Stomach (tissue), 8 donors: ENCODE measurements at regions not wholly inside any gene's neighbourhood (a gene's known extent, or its start where the extent isn't known, plus 50 kb on each side); places are given as distances from the start of the nearest gene placed in this dataset.

Source experiments
- DNase-seq, 2 donors: peaks; one replicate each; pipeline versions ENCODE4 v3.0.0 to v3.0.0-alpha.2; 2013 to 2019
- H3K27ac ChIP-seq, 5 donors: fragments of 200-600 bp in 4 of 5; sonication (generic) in 4 of 5; one replicate each; pipeline ENCODE4 v1.5.1; 2013 to 2019; ENCODE audit warnings: mild to moderate bottlenecking in 1 of 5, moderate library complexity in 1 of 5
- H3K27me3 ChIP-seq, 3 donors: fragments of 200-600 bp; sonication (generic); one replicate each; pipeline ENCODE4 v1.5.1; 2017 to 2019; ENCODE audit warnings: mixed run types in 1 of 3
- H3K36me3 ChIP-seq, 4 donors: fragments of 200-600 bp; sonication (generic); 1 replicate in 3 of 4; 2 replicates in 1 of 4; pipeline ENCODE4 v1.5.1; 2016 to 2019
- H3K4me1 ChIP-seq, 4 donors: fragments of 200-600 bp; sonication (generic); one replicate each; pipeline ENCODE4 v1.5.1; 2016 to 2019
- H3K4me3 ChIP-seq, 4 donors: fragments of 200-600 bp; sonication (generic) in 3 of 4; one replicate each; pipeline ENCODE4 v1.5.1; 2016 to 2019; ENCODE audit warnings: mild to moderate bottlenecking in 1 of 4
- H3K9me3 ChIP-seq, 4 donors: fragments of 200-600 bp; sonication (generic); one replicate each; pipeline ENCODE4 v1.5.1; 2016 to 2019
- EP300 ChIP-seq: sonication (generic); formaldehyde crosslinking; IDR thresholded peaks from one replicate; pipeline ENCODE4 v1.6.1; 2017; ENCODE audit warnings: antibody characterized with exemption
- POLR2A ChIP-seq, 4 donors: fragments of 450-650 bp; IDR thresholded peaks; one replicate each; pipeline ENCODE4 v1.6.1; 2016; ENCODE audit warnings: antibody characterized with exemption in 4 of 4, control low read depth in 2 of 4, mild to moderate bottlenecking in 1 of 4, moderate library complexity in 1 of 4
- POLR2AphosphoS5 ChIP-seq, 3 donors: sonication (generic); formaldehyde crosslinking; IDR thresholded peaks; one replicate each; pipeline ENCODE4 v1.6.1; 2016; ENCODE audit warnings: antibody characterized with exemption in 3 of 3
- WGBS, 5 donors: extraction: QIAGEN DNeasy Blood & Tissue Kit in 3 of 5; methylation state at CpG; one replicate each; pipeline versions ENCODE4 v1.1.5 to v1.1.7; 2013 to 2018; 5-methylcytosine and 5-hydroxymethylcytosine counted together
- intact Hi-C: fragments of 100-400 bp; cut with DNase I; formaldehyde crosslinking; loops from one replicate; pipeline ENCODE4 v1.15.1; 2023; ENCODE audit warnings: low total_unique reads
- TF ChIP-seq, protein P1 (sequence below), 7 experiments: fragments of 450-650 bp in 4 of 7; fragments of 200-600 bp in 3 of 7; sonication (generic) in 3 of 7; IDR thresholded peaks; one replicate each; pipeline ENCODE4 v1.5.1; 2016 to 2019; ENCODE audit warnings: antibody characterized with exemption in 7 of 7, control low read depth in 2 of 7, mild to moderate bottlenecking in 1 of 7
- donor health status: healthy with polysubstance abuse.
- donor health status: Bipolar disorder and iron deficiency.
- donor health status: healthy.

DNA sequence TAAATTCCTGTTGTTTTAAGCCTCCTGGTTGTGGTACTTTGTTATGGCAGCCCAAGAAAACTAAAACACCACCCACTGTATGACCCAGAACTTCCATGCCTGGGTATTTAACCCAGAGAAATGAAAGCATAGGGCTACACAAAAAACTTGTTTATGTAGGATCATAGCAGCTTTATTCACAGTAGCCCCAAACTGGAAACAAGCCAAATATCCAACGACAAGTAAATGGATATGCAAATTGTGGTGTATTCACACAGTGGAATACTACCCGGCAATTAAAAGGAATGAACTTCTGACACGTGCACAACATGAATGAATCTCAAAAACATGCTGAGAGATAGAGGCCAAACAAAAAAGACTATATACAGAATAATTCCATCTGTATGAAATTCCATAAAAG is 62.2 kb upstream of the NAV2 start:
- intact Hi-C loops, result no loop called here
- no peaks in the 10 kb centered on the region for H3K27me3 ChIP-seq
- TF ChIP-seq POLR2AphosphoS5 (IDR thresholded peaks at IDR 0.05) (no peak), EP300 (no peak), POLR2A (IDR thresholded peaks at IDR 0.05) (no peak)
- TF ChIP-seq, protein P1, sequence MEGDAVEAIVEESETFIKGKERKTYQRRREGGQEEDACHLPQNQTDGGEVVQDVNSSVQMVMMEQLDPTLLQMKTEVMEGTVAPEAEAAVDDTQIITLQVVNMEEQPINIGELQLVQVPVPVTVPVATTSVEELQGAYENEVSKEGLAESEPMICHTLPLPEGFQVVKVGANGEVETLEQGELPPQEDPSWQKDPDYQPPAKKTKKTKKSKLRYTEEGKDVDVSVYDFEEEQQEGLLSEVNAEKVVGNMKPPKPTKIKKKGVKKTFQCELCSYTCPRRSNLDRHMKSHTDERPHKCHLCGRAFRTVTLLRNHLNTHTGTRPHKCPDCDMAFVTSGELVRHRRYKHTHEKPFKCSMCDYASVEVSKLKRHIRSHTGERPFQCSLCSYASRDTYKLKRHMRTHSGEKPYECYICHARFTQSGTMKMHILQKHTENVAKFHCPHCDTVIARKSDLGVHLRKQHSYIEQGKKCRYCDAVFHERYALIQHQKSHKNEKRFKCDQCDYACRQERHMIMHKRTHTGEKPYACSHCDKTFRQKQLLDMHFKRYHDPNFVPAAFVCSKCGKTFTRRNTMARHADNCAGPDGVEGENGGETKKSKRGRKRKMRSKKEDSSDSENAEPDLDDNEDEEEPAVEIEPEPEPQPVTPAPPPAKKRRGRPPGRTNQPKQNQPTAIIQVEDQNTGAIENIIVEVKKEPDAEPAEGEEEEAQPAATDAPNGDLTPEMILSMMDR (IDR thresholded peaks at IDR 0.05), result no peak
- DNase-seq, result no peak
- 74 to 79% (median 75%) methylated on average over 3 of the region's 3 CpGs for WGBS, 5 donors
- H3K4me3 ChIP-seq, result no peak overlapping the region
- H3K4me1 ChIP-seq, result peaks cover 0 to 3% (median 2%) of the 10 kb centered on the region in 4 donors
- H3K9me3 ChIP-seq, result no peaks in the 10 kb centered on the region
- no peaks in the 10 kb centered on the region for H3K36me3 ChIP-seq
- no peak overlapping the region for H3K27ac ChIP-seq

DNA sequence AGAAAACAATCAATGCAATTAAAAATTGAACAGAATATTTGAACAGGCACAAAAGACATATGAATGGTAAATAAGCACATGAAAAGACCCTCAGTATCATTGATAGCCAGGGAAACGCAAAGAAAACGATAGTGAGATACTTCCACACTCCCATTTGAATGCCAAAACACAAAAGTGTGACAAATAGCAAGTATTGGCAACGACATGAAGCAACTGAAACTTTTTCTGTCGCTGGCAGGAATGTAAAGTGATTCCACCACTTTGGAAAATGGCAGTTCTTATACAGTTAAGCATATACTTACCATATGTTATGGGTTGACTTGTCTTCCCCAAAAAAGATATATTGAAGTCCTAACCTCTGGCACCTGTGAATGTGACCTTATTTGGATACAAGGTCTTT is 62.9 kb upstream of the NAV2 start:
- Histone ChIP-seq H3K27me3 (no peaks in the 10 kb centered on the region), H3K4me3 (no peak overlapping the region), H3K36me3 (no peaks in the 10 kb centered on the region), H3K9me3 (no peaks in the 10 kb centered on the region), H3K4me1 (peaks cover 0 to 3% (median 2%) of the 10 kb centered on the region in 4 donors), H3K27ac (no peak overlapping the region)
- intact Hi-C loops, result no loop called here
- TF ChIP-seq POLR2A (IDR thresholded peaks at IDR 0.05) (no peak), EP300 (no peak), POLR2AphosphoS5 (IDR thresholded peaks at IDR 0.05) (no peak)
- TF ChIP-seq, protein P1 (IDR thresholded peaks at IDR 0.05), result no peak
- WGBS, 5 donors, result 65 to 80% (median 76%) methylated on average over 4 of the region's 4 CpGs
- no peak for DNase-seq

DNA sequence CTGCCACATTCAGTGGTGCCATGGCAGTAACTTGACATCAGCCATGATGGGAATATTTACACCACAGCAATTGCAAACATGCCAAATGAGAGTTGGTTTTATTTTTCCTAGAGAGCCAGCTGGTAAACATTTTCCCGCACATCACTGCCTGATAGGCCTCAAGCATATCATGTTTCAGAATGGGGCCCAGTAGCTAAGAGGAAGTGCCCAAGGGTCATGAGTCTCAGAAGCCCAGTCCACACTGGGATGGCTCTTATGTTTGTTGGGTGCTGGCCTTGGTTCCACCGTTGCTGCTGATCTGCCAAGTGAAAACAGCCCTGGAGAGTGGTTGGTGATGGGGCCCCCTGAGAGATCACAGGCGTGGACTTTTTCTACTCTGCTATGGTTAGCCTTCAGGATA is 64.3 kb upstream of the NAV2 start:
- intact Hi-C loops, result no loop called here
- TF ChIP-seq, protein P1 (IDR thresholded peaks at IDR 0.05), result no peak
- TF ChIP-seq EP300 (no peak), POLR2A (IDR thresholded peaks at IDR 0.05) (no peak), POLR2AphosphoS5 (IDR thresholded peaks at IDR 0.05) (no peak)
- WGBS, 5 donors, result 62 to 83% (median 73%) methylated on average over 2 to 3 of the region's 3 CpGs
- H3K4me1 ChIP-seq, result peaks cover 0 to 3% (median 2%) of the 10 kb centered on the region in 4 donors
- H3K27ac ChIP-seq, result no peak overlapping the region
- no peaks in the 10 kb centered on the region for H3K36me3 ChIP-seq
- no peaks in the 10 kb centered on the region for H3K9me3 ChIP-seq
- no peak overlapping the region for H3K4me3 ChIP-seq
- no peak for DNase-seq
- no peaks in the 10 kb centered on the region for H3K27me3 ChIP-seq

DNA sequence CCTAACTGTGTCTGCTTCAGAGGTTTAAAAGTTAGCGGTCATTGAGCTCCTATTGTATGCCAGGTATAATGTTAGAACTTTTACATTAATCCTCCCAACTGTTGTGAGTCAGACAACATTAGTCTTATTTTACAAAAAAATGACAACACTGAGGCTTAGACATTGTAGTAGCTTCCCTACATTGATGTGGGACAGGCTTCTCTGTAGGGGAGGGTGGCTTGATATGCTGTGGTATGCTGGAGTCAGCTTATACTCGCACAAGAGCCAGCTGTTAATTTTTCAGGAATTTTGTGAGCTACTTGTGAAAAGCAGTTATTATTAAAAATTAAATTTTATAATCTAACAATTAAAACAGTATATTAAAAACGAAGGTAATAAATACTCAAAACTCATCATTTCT is 64.8 kb upstream of the NAV2 start:
- TF ChIP-seq POLR2A (IDR thresholded peaks at IDR 0.05), result no peak
- TF ChIP-seq POLR2AphosphoS5 (IDR thresholded peaks at IDR 0.05), result no peak
- TF ChIP-seq, protein P1 (IDR thresholded peaks at IDR 0.05), result no peak
- no peak for TF ChIP-seq EP300
- no peak for DNase-seq
- H3K9me3 ChIP-seq, result no peaks in the 10 kb centered on the region
- no peak overlapping the region for H3K27ac ChIP-seq
- peaks cover 0 to 3% (median 2%) of the 10 kb centered on the region in 4 donors for H3K4me1 ChIP-seq
- H3K27me3 ChIP-seq, result no peaks in the 10 kb centered on the region
- H3K4me3 ChIP-seq, result no peak overlapping the region
- no peaks in the 10 kb centered on the region for H3K36me3 ChIP-seq
- WGBS, 5 donors, result 88 to 96% (median 93%) methylated on average over 3 of the region's 3 CpGs
- intact Hi-C loops, result no loop called here
